Daoy (cell line): ENCODE measurements at regions not wholly inside any gene's neighbourhood (a gene's known extent, or its start where the extent isn't known, plus 50 kb on each side); places are given as distances from the start of the nearest gene placed in this dataset.

Experiments
- DNase-seq: peaks from one replicate; pipeline ENCODE4 v3.0.0-alpha.2; 2015; ENCODE audit warnings: low read depth

- no peak for DNase-seq
Measured at GRCh38 chr21:23743821-23744220, 1863.5 kb downstream of the MRPL39 start.

DNA sequence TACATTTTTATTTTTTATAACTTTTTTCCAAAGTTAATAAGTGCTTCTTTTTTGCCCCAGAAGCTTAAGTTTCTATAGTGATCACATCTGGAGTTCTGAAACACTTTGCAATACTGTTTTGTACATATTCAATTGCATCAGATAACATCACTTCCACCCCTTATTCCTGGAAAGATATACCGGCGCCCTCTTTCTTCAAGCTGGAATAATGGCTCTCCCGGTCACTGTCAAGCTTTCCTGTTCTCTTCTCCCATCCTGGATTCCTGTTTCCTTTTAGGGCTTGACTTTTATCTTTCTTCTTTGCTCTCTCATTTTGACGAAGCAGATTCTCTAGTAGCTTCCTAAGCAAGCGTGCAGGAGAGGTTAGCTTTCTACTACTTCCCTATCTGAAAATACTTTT is 1866.8 kb downstream of the MRPL39 start:
- no peak for DNase-seq

DNA sequence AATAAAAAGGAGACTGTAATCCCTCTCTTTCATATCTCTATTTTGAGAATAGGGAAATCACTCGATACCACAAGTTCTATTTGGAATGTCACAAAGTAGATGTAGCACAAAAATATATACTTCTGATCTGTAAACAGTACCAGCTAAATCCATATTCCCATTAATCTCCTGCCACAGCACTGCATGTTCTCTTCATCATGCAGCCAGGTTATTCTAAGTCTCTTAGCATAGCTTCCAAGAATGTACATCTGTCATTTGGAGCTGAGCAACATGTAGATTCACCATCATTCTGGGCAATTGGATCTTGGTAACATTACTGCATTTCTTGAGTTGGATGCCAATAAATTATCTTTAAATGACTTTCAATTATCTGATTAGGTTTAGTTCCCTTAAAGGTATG is 1874.5 kb downstream of the MRPL39 start:
- DNase-seq = no peak

DNA sequence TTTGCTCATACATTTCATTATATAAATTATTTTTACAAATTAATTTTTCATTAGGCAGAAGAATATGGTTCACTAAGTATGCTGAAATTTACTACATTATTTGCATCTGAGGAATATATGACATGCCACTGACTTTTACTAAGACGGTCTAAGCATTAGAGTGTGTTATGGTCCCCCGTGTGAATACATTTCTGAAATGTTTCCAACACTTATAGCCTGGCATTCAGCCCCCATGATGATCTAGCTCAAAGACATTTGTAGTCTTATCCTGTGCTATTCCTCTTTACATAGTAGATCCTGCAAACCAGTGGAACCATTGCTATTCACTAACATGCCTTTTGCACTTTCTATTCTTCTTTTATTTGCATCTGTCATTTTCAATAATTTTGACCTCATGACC is 1878.0 kb downstream of the MRPL39 start:
- DNase-seq = no peak

GRCh38 chr21:23725576-23725975 is 1881.7 kb downstream of the MRPL39 start:
- DNase-seq = no peak

DNA sequence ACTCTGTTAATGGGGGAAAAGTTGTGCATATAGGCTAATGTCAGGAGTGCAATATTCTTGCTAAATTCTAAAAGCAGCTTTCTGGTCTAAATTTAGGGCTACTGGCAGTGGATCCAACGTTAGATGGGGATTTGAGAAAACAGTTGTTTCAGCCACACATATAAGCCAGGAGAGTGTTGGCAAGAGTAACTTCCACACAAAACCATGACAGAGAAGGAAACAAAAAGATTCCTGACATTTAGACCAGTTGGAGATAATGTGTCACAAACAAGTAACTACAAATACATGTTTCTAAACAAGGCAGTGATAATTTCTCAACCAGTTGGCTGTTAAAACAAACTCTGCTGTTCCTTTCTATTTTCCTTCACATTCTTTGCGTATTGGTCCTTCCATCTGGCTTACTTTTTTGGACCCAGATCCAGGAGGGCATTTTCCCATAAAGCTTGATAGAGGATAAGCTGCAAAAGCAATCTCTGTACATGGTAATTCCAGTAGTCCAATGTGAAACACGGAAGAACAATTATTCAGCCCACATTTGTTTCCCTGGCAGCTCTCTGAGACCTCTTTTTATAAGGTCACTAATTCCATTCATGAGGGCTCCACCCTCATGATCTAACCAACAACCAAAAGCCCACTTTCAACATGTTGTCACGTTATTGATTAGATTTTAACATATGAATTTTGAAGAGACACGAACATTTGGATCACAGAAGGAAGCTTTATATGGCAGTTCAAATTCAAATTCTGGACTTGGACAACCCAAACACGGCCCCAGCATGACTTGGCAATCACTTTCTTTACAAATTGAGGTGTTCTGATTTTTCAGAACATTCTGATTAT is 1888.6 kb downstream of the MRPL39 start:
- DNase-seq = no peak

GRCh38 chr21:23712166-23712565 is 1895.1 kb downstream of the MRPL39 start:
- no peak for DNase-seq

DNA sequence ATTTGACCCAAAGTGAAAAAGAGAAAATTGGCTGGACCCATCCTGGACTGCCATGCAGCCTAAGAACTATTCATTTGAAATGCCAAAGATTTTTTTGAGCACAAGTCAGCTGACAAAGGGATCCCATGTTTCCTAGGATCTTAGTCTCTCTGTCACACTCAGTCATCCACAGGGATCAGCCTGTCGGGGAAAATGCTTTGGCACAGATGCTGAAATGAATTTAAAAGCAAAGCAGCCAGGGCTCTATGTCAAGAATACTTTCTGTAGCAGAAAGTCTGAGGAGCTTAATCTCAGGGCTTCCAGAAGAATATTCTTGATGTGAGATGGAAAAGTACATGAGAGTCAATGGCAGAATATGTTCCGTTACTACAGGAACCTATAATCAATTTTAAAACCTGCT is 1900.8 kb downstream of the MRPL39 start:
- no peak for DNase-seq

GRCh38 chr21:23699402-23699801 is 1907.9 kb downstream of the MRPL39 start:
- no peak for DNase-seq

DNA sequence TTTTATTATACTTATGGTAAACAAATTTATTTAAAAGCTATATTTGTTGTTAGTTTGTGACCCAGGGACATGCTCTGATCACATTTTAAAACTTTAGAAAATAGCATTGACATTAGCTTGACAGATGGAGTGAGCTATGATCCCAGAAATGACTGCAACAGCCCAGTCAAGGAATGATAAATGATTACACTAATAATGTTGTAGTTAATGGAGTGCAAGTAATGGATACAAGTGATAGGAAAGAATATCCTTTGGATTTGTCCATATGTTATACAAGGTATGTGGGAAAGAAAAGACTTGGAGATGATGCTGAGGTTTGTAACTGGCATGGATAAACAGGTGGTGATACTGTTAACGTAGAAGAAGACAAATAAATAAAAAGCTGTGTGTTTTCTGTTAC is 1908.7 kb downstream of the MRPL39 start:
- no peak for DNase-seq

GRCh38 chr21:23695443-23695842 is 1911.8 kb downstream of the MRPL39 start:
- DNase-seq = no peak

- no peak for DNase-seq
Measured at GRCh38 chr21:23694390-23694789, 1912.9 kb downstream of the MRPL39 start.

GRCh38 chr21:23690316-23690715 is 1917.0 kb downstream of the MRPL39 start:
- DNase-seq = peak; percentile 1

GRCh38 chr21:23686737-23687523 is 1920.4 kb downstream of the MRPL39 start:
- no peak for DNase-seq

- DNase-seq = no peak
Measured at GRCh38 chr21:23684431-23684830, 1922.8 kb downstream of the MRPL39 start.

DNA sequence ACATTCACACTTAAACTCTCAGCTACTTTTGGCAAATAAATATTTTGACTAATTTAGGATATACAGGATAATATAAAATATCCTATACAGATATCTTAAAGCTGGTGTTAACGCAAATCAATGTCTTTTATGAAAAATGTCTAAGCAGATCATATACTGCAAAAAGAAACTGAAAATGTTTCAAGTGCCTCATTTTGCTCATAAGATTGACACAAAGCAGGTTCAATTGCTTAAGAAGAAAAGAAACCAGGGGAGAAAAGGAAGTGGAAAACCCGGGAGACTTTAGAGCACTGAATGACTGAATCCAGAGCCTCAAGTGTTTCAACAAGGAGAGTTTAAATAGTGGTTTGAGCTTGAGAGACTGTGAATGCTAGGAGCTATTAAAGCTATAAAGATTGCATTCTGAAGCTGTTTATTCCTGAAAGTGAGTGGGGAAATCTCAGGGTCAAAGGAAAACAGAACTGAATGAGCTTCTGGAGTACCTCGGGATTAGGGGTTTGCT is 1943.0 kb downstream of the MRPL39 start:
- DNase-seq = no peak

- DNase-seq = no peak
Measured at GRCh38 chr21:23660560-23660959, 1946.7 kb downstream of the MRPL39 start.

- no peak for DNase-seq
Measured at GRCh38 chr21:23644768-23645167, 1962.5 kb downstream of the MRPL39 start.

DNA sequence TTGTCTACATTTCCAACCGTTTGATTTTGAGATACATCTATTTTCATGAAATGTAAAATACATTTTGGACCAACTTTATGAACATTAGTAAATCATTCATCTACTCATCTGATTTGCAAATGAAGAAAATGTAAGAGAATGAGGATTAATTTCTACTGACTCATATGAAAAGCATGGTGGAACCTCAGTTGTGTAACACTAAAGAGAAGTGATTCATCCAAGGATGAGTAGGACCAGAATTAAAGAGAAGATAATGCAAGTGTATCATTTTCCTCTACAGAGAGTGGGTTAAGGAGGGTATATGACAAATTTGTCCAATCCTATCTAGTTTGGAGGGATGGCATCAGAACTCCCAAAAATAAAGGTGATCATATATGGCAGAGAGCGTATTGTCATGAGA is 1967.6 kb downstream of the MRPL39 start:
- DNase-seq = no peak

DNA sequence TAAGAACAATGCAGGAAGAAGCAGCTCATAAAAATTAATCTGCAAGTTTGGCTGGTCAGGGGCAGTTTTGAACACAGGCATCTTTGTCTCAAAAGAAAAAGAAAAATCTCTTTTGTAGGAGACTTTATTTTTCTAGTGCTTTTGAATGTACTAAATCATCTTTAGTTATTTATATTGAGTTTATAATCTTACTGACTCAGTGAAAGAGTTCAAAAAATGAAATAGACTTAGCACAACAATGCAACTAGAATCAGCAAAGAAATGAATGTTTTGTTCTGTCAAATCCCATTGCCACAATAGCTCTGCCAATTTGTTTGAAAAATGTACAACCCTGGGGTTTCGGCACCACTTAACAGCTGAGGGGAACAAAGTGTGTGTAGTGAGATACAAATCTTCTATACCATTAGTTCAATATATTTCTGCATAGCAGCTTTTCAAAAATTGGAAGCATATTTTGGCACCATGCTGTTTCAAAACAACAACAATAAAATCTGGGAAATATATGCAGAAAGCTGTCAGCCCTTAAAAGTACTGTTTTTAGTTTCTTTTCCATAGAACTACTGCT is 1969.1 kb downstream of the MRPL39 start:
- no peak for DNase-seq

DNA sequence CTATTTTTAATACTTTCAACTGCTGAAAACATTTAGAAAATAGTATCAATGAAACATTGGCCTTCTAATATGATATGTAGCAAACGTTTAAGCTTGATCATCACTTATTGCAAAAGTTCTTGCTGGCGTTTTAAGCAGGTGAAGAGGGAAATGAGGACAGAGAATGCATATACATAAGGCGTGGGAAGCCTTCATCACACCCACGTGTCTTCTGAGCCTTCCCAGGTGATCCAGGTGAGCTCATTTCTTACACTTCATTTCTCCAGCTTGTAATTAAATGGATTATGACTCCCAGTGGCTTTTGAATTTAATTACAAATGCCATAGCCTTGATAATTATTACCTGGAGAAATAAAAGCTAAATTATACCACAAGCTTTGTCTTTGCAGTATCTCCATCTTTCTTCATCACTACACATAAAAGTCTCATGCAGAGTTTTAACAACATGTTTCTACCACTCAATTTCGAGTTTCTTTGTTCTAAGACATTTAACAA is 1973.8 kb downstream of the MRPL39 start:
- DNase-seq = no peak

DNA sequence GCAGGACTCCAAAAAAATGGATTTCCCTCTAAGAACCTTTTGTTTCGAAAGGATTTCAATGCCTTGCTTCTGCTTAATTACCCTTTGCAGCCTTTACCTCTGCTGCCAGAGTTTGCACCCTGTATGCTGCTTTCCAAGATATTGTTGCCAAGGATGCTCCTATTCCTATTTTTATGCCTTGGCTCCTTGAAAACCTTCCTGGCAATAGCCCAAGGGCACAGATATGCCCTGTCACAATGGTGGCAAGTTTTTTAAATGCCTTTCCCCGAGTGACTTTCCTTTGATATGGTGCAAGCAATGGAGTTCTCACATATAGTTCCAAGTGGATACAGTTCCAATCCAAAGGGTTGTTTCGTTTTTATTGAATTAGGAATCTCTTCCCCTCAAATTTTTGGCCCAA is 1983.0 kb downstream of the MRPL39 start:
- no peak for DNase-seq
